Mucosa of gallbladder (tissue), 1 donor: ENCODE measurements at regions not wholly inside any gene's neighbourhood (a gene's known extent, or its start where the extent isn't known, plus 50 kb on each side); places are given as distances from the start of the nearest gene placed in this dataset.

Experiments
- DNase-seq: peaks from one replicate; pipeline ENCODE4 v3.0.0-alpha.2; 2020; ENCODE audit warnings: low spot score
- donor health status: DM: no; HTN: no; CAD: no.

DNA sequence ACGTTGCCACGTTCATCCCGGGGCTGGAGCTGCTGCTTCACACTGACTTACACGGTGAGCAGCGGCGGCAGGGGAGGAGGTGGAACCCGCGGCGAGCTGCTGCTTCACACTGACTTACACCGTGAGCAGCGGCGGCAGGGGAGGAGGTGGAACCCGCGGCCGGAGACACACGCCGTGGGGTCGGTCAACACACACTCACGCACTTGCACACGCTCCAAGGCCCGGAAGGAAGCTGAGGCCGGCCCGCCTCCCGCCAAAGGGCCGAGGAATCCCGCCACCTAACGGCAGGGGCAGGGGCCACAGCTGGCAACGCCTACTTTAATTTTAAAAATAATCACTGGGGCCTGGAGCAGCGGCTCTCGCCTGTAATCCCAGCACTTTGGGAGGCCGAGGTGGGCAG lies 94.4 kb upstream of the FOXC1 start:
- no peak for DNase-seq

DNA sequence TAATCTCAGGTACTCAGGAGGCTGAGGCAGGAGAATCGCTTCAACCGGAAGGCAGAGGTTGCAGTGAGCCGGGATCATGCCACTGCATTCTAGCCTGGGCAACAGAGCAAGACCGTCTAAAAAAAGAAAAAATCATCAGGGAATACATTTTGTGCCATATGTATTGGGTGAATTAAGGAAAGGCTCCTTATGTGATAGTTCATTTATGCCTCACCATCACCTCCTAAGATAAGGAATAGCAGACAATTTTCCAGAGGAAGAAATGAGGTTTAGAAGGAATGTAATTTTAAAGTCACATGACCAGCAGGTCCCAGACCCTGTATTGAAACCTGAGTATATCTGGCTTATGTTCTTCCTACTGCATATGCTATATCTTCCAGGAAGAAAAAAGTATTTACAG lies 93.9 kb upstream of the FOXC1 start:
- no peak for DNase-seq

DNA sequence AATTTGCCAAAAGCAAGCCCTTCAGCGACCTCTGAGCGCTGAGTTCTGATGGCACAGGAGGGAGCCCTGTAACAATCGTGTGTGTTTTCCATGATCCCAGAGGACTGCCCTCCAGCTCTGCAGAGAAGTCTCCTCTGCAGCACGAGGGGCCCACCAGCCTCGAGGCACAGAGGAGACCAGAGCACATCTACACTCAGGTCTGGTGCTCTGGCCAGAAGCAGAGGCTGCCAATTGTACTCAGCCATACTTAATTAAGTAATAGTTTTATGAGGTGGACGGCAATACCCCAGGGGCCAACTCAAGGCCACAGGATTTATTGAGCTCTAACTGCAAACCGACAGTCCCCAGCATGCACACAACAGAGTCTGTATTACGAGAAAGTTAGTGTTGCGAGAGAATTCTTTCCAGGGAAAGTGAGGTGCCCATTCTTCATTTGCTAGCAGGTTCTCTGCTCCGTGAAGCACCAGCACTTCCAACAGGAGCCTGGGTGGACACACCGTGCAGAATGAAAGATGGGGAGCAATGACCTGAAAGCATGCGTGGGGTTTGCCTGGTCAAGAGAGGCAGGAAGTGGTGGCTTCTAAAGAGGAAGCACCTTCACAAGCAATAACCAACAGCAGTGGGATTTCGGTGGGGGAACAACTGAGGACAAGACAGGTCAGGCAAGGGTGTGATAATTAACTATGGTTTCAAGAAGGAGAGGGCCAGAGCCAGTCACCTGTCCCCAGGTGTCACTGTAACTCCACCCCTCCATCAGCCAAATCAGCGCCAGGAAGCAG lies 92.8 kb upstream of the FOXC1 start:
- DNase-seq: no peak

GRCh38 chr6:1518855-1519254 lies 90.9 kb upstream of the FOXC1 start:
- DNase-seq: no peak

GRCh38 chr6:1519597-1519996 lies 90.1 kb upstream of the FOXC1 start:
- no peak for DNase-seq

- no peak for DNase-seq
Measured at GRCh38 chr6:1522779-1523178, 86.9 kb upstream of the FOXC1 start.

GRCh38 chr6:1524040-1524480 lies 85.7 kb upstream of the FOXC1 start:
- peak; percentile 73 for DNase-seq

DNA sequence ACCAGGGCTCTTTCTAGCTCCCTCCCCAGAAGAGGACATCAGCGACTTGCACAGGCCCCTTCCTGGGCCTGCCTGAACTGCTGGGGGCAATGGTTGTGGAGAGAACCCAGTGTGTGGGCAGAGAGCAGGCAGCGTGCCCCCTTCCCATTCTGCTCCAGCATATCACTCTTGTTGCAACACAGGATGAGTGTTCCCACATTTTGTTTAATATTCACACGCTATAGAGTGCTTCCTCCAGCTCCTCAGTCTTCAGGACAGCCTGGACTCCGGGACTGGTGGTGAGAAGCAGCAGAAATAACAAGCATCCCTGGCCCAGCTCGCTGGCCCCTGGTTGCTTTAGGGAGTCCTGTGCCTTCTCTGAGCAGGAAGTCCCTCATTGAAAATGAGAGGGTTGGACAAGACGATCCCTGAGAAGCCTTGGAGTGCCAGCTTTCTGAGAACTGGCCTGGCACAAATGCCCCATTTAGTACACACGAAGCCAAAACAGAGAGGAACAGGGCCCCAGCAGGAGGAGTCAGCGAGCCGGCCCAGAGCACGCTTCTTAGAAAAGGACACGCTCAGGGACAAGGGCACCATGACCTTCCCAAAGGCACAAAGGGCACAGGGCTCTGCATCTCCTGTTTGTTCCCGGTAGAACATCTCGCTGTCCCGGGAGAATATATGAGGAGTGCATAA lies 84.2 kb upstream of the FOXC1 start:
- no peak for DNase-seq

DNA sequence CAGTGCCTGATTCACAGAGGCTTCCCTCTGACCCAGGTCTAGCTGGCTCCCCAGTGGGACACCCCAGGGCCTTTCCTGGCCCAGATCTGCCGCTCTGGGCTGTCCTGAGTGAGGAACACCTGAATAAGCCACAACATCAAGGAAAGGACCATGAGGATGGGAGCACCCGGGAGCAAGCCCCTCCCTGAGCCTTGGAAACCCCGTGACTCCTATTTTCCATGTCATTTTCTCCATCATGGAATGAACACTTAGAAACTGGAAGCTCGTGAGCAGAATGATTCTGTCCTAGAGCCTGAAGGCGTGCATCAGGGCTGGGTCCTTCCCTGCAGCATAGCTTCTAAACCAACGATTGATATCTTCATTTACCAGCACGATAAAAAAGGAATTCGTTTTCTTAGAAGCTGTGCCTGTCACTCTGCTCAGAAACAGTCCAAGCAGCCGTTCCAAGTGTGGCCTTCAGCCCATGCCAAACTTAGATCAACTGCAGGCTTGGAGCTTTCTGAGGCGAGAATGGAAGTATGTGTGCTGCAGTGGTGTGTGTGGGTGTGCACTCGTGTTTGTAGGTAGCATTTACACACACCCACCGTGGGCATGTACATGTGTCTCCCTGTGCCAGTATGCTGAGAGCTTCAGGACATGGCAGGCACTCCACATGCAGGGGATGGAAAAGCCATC lies 83.2 kb upstream of the FOXC1 start:
- no peak for DNase-seq

GRCh38 chr6:1527073-1527457 lies 82.7 kb upstream of the FOXC1 start:
- no peak for DNase-seq

DNA sequence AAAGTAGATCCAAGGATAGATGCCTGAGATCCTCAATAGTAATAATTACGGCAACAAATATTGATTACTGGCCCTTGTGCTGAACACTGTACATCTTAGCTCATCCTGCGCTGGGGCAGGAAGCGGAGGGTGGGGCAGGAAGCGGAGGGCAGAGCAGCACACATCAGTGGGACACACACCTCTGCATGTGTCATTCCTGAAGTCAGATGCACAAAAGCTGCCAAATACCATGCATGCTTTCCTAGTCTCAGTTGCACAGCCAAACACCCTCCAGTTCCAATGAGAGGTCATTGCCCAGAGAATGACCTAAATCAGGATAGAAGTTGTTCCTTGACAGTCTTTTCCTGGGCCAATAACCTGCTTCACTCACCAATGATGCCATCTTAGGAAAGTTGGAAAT lies 74.4 kb upstream of the FOXC1 start:
- DNase-seq: no peak

GRCh38 chr6:1536526-1537429 lies 72.9 kb upstream of the FOXC1 start:
- DNase-seq: no peak

- DNase-seq: no peak
Measured at GRCh38 chr6:1538369-1538768, 71.3 kb upstream of the FOXC1 start.

DNA sequence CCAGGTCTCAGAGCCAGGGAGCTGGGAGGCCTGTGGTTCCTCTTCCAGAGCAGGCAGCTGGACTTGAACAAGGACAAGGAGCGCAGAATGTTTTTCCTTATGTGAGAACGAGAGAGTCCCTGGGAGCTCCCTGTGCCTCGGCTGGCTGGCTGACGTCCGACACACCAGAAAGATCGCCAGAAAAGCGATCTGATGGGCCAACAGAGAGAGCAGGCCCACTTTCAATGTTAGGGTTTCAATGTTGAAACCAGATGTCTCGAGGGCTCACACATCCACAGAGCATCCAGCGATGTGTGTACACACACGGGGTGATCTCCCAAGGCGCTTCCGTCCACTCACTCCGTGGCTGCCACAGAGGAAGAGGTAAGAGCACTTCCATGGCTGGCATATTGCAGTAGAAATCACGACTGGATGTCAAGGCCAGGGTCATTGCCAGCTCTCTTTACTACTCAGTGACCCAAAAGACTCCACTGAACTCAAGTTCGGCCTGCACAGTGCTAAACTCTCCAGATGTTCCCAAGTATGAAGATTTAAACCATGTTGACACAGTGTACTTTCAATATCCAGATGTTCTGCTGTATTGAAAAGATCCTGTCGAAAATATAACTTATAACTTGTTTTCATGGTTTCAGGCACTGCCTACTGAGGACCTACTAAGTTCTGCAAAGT lies 70.8 kb upstream of the FOXC1 start:
- no peak for DNase-seq

- DNase-seq: no peak
Measured at GRCh38 chr6:1540864-1541521, 68.7 kb upstream of the FOXC1 start.

GRCh38 chr6:1542335-1542734 lies 67.4 kb upstream of the FOXC1 start:
- DNase-seq: no peak

DNA sequence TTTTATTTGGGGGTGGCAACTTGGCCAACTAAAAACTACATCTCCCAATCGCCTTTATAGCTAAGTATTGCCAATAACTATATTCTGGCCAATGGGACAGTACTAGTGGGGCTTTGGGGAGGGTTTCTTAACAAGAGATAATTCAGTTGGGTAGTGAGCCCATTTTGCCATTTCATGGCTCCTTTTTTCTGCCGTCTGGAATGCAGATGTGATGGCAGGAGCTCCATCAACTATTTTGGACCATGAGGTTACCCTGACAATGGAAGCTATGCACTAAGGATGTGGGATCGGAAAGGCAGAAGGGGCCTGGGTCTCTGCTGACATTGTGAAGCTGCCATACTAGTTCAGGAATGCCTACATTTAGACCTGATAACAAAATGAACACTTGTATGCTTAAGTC lies 67.0 kb upstream of the FOXC1 start:
- no peak for DNase-seq

- no peak for DNase-seq
Measured at GRCh38 chr6:1544000-1544399, 65.7 kb upstream of the FOXC1 start.

DNA sequence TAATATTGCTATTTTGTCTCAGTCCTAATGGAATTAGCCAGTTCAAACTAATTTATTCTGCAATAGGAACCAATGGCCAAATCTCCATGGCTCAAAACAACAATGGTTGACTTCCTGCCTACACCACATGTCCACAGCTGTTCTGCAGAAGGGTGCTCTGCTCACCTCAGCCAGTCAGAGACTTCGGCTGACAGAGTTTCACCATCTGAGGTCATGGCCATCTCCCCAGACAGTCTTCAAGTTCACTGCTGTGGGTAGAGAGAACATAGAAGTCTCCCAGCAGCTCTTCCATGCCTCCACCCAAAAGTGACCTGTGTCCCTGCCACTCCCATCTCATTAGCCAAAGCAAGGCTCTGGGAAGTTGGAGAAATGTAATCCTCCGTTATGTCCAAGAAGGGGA lies 65.1 kb upstream of the FOXC1 start:
- no peak for DNase-seq

DNA sequence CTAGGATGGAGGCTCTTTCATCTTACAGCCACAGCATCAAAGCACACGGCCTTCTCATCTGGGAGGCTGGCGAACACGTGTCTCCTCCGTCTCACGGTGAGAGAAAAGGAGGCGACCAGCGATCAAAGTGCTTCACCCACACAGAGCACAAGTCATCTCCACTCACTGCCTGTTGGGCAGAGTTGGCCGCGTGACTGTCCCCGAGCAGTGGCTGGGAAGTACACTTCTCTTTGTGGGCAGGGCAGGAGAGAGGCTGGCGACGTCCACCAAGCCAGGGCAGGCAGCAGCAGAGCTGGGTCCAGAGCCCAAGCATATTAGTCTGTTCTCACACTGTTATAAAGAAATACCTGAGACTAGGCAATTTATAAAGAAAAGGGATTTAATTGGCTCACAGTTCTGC lies 64.1 kb upstream of the FOXC1 start:
- no peak for DNase-seq

- DNase-seq: no peak
Measured at GRCh38 chr6:1547785-1548184, 61.9 kb upstream of the FOXC1 start.
